Mesenchymal stem cell (in vitro differentiated cells and primary cell): ENCODE measurements at regions not wholly inside any gene's neighbourhood (a gene's known extent, or its start where the extent isn't known, plus 50 kb on each side); places are given as distances from the start of the nearest gene placed in this dataset.
"Not testable (repeated sequence)": the region's sequence is repeated elsewhere in the genome, so short reads cannot be mapped to it uniquely, and the experiment has no call there.

Experiments used
- DNase-seq: peaks from one replicate; pipeline ENCODE4 v3.0.0-alpha.2; 2013
- H2AFZ ChIP-seq: one replicate; pipeline ENCODE4 v1.6.1; 2013; ENCODE audit warnings: low read depth, mild to moderate bottlenecking, control low read depth, inconsistent platforms, low read length, moderate library complexity
- H2AK5ac ChIP-seq: 2 replicates; pipeline ENCODE4 v1.6.1; 2013; ENCODE audit warnings: low read length, moderate library complexity, mild to moderate bottlenecking, inconsistent platforms; ENCODE audit not compliant: severe bottlenecking
- H2BK120ac ChIP-seq: one replicate; pipeline ENCODE4 v1.6.1; 2013; ENCODE audit warnings: low read depth, mild to moderate bottlenecking, inconsistent platforms, low read length, moderate library complexity
- H2BK12ac ChIP-seq, 2 experiments: one replicate each; pipeline ENCODE4 v1.6.1; 2013; ENCODE audit warnings: inconsistent platforms in 2 of 2, low read length in 2 of 2, mild to moderate bottlenecking in 2 of 2, moderate library complexity in 2 of 2, control low read depth in 1 of 2
- H2BK15ac ChIP-seq: one replicate; pipeline ENCODE4 v1.6.1; 2013; ENCODE audit warnings: mild to moderate bottlenecking, low read depth, inconsistent platforms; ENCODE audit not compliant: poor library complexity, severe bottlenecking
- H2BK5ac ChIP-seq: 2 replicates; pipeline ENCODE4 v1.6.1; 2013; ENCODE audit warnings: low read depth, mild to moderate bottlenecking, low read length, control low read depth, inconsistent platforms; ENCODE audit not compliant: poor library complexity, severe bottlenecking
- H3K14ac ChIP-seq, 2 experiments: one replicate each; pipeline ENCODE4 v1.6.1; 2013; ENCODE audit warnings: inconsistent platforms in 2 of 2, low read length in 2 of 2, control low read depth in 1 of 2, mild to moderate bottlenecking in 1 of 2, moderate library complexity in 1 of 2
- H3K18ac ChIP-seq, 2 experiments: one replicate each; pipeline ENCODE4 v1.6.1; 2013; ENCODE audit warnings: inconsistent platforms in 2 of 2, low read length in 2 of 2, control low read depth in 1 of 2, low read depth in 1 of 2, mild to moderate bottlenecking in 1 of 2
- H3K23ac ChIP-seq, 2 experiments: one replicate each; pipeline ENCODE4 v1.6.1; 2013; ENCODE audit warnings: inconsistent platforms in 2 of 2, low read length in 2 of 2, mild to moderate bottlenecking in 2 of 2, moderate library complexity in 2 of 2, control low read depth in 1 of 2
- H3K27ac ChIP-seq: 2 replicates; pipeline ENCODE4 v1.5.1; 2013; ENCODE audit warnings: mild to moderate bottlenecking, moderate library complexity, low read length, control low read depth, inconsistent platforms; ENCODE audit not compliant: poor library complexity, severe bottlenecking
- H3K27me3 ChIP-seq, 2 experiments: 2 replicates each; pipeline versions ENCODE4 v1.6.1 to v1.7.0; 2013; ENCODE audit warnings: low read length in 2 of 2, mild to moderate bottlenecking in 2 of 2, moderate library complexity in 2 of 2, control low read depth in 1 of 2, inconsistent platforms in 1 of 2; ENCODE audit not compliant: control insufficient read depth in 1 of 2, insufficient read depth in 1 of 2
- H3K36me3 ChIP-seq, 2 experiments: 2 replicates each; pipeline versions ENCODE4 v1.6.1 to v1.7.0; 2013; ENCODE audit warnings: low read length in 2 of 2, control low read depth in 1 of 2, inconsistent platforms in 1 of 2, low read depth in 1 of 2, mild to moderate bottlenecking in 1 of 2; ENCODE audit not compliant: insufficient read depth in 2 of 2, control insufficient read depth in 1 of 2
- H3K4ac ChIP-seq, 2 experiments: one replicate each; pipeline ENCODE4 v1.6.1; 2013; ENCODE audit warnings: inconsistent platforms in 2 of 2, low read length in 2 of 2, mild to moderate bottlenecking in 2 of 2, moderate library complexity in 2 of 2, control low read depth in 1 of 2, low read depth in 1 of 2
- H3K4me1 ChIP-seq: 2 replicates; pipeline ENCODE4 v1.6.1; 2013; ENCODE audit warnings: low read depth, low read length, control low read depth; ENCODE audit not compliant: control insufficient read depth, insufficient read depth
- H3K4me2 ChIP-seq: 2 replicates; pipeline ENCODE4 v1.6.1; 2013; ENCODE audit warnings: low read length, mild to moderate bottlenecking, inconsistent platforms; ENCODE audit not compliant: poor library complexity, severe bottlenecking
- H3K4me3 ChIP-seq, 2 experiments: 2 replicates each; pipeline versions ENCODE4 v1.5.1 to v1.7.0; 2013; ENCODE audit warnings: low read length in 2 of 2, mild to moderate bottlenecking in 2 of 2, control low read depth in 1 of 2, low read depth in 1 of 2; ENCODE audit not compliant: insufficient read depth in 1 of 2
- H3K79me1 ChIP-seq: replicated peaks from 2 replicates; pipeline ENCODE4 v1.6.1; 2013; ENCODE audit warnings: mild to moderate bottlenecking, control low read depth, low read length, inconsistent platforms; ENCODE audit not compliant: poor library complexity, severe bottlenecking
- H3K9ac ChIP-seq: 2 replicates; pipeline ENCODE4 v1.7.0; 2013; ENCODE audit warnings: mild to moderate bottlenecking, low read length, moderate library complexity
- H3K9me3 ChIP-seq: 2 replicates; pipeline ENCODE4 v1.7.0; 2013; ENCODE audit warnings: mild to moderate bottlenecking, low read length; ENCODE audit not compliant: control insufficient read depth
- H4K8ac ChIP-seq: one replicate; pipeline ENCODE4 v1.6.1; 2013; ENCODE audit warnings: inconsistent platforms, mild to moderate bottlenecking, low read length, moderate library complexity
- H4K91ac ChIP-seq: one replicate; pipeline ENCODE4 v1.6.1; 2013; ENCODE audit warnings: mild to moderate bottlenecking, low read length, inconsistent platforms
- WGBS: methylation state at CpG from one replicate; pipeline ENCODE4 v1.1.7; 2013; ENCODE audit warnings: mixed read lengths; 5-methylcytosine and 5-hydroxymethylcytosine counted together

GRCh38 chr7:22032356-22032755 lies 86.7 kb upstream of the CDCA7L start:
- H2BK120ac ChIP-seq, DNase-seq, H2AFZ ChIP-seq, H3K36me3 ChIP-seq, H3K23ac ChIP-seq, H3K4ac ChIP-seq, H3K9ac ChIP-seq, H3K4me2 ChIP-seq, H3K9me3 ChIP-seq, H2BK15ac ChIP-seq, H3K18ac ChIP-seq, H4K8ac ChIP-seq, H3K79me1 ChIP-seq, H3K4me1 ChIP-seq, H3K4me3 ChIP-seq, H2AK5ac ChIP-seq, H3K27me3 ChIP-seq, H3K14ac ChIP-seq, H4K91ac ChIP-seq, H3K27ac ChIP-seq, H2BK12ac ChIP-seq, H2BK5ac ChIP-seq: not testable (repeated sequence)
- WGBS, result 94% methylated on average over 23 of the region's 26 CpGs

DNA sequence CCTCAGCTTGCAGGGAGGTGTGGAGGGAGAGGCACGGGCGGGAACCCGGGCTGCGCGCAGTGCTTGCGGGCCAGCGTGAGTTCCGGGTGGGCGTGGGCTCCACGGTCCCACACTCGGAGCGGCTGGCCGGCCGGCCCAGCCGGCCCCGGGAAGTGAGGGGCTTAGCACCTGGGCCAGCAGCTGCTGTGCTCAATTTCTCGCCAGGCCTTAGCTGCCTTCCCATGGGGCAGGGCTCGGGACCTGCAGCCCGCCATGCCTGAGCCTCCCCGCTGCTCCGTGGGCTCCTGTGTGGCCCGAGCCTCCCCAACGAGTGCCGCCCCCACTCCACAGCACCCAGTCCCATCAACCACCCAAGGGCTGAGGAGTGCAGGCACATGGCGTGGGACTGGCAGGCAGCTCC lies 83.0 kb upstream of the CDCA7L start:
- H3K27ac ChIP-seq, DNase-seq, H3K4me3 ChIP-seq, H3K4me1 ChIP-seq, H2BK5ac ChIP-seq, H4K8ac ChIP-seq, H3K79me1 ChIP-seq, H3K4ac ChIP-seq, H3K27me3 ChIP-seq, H3K14ac ChIP-seq, H2AFZ ChIP-seq, H2BK120ac ChIP-seq, H3K36me3 ChIP-seq, H2BK12ac ChIP-seq, H3K9me3 ChIP-seq, H3K9ac ChIP-seq, H4K91ac ChIP-seq, H3K18ac ChIP-seq, H2BK15ac ChIP-seq, H3K23ac ChIP-seq, H3K4me2 ChIP-seq, H2AK5ac ChIP-seq: not testable (repeated sequence)
- WGBS, result 94% methylated on average over 24 of the region's 25 CpGs

DNA sequence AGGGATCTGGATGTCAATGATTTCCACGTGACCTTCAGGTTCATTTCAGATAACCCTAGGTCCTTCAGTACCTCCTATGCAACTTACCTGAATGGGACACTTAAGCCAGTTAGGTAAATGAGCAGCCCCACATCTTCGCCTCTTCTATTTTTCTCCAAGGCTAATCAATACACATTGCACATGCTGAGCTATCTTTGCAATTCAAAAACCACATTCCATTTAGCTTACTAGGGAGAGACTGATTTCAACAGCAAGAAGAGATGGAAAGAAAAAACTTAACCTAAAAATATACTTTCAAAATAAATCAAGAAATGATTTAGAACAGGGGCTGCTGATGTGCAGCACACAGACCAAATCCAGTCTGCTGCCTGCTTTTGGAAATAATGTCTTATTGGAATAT lies 81.8 kb upstream of the CDCA7L start:
- H2BK120ac ChIP-seq, result no peak overlapping the region
- H2BK15ac ChIP-seq, result no peak overlapping the region
- H3K27me3 ChIP-seq, result peaks cover 0 to 3% of the 10 kb centered on the region in 2 experiments
- H4K8ac ChIP-seq, result no peak overlapping the region
- no peaks in the 10 kb centered on the region for H3K9me3 ChIP-seq
- WGBS, result 89% methylated on average over 2 of the region's 2 CpGs
- no peak overlapping the region for H2AFZ ChIP-seq
- no peak overlapping the region for H2BK5ac ChIP-seq
- H3K23ac ChIP-seq, result no peak overlapping the region
- no peak overlapping the region for H4K91ac ChIP-seq
- H3K4me1 ChIP-seq, result no peaks in the 10 kb centered on the region
- no peak overlapping the region for H2AK5ac ChIP-seq
- H3K14ac ChIP-seq, result no peak overlapping the region
- no peaks in the 10 kb centered on the region for H3K36me3 ChIP-seq
- no peak overlapping the region for H3K4me3 ChIP-seq
- no peak overlapping the region for H3K4me2 ChIP-seq
- H3K4ac ChIP-seq, result no peak overlapping the region
- no peak overlapping the region for H3K18ac ChIP-seq
- no peak overlapping the region for H3K9ac ChIP-seq
- no peak overlapping the region for H3K27ac ChIP-seq
- no peak for DNase-seq
- H2BK12ac ChIP-seq, result no peak overlapping the region
- H3K79me1 ChIP-seq, result no peaks in the 10 kb centered on the region

- Histone ChIP-seq H3K9me3 (no peaks in the 10 kb centered on the region), H2BK15ac (no peak overlapping the region), H3K4me3 (no peak overlapping the region), H3K27ac (no peak overlapping the region), H3K9ac (no peak overlapping the region), H3K4me1 (no peaks in the 10 kb centered on the region), H2BK12ac (no peak overlapping the region), H4K91ac (no peak overlapping the region), H3K27me3 (peaks cover 3 to 5% of the 10 kb centered on the region in 2 experiments), H2BK120ac (no peak overlapping the region), H2AFZ (no peak overlapping the region), H2AK5ac (no peak overlapping the region), H3K36me3 (no peaks in the 10 kb centered on the region), H3K18ac (no peak overlapping the region), H3K4me2 (no peak overlapping the region), H2BK5ac (no peak overlapping the region), H3K4ac (no peak overlapping the region), H4K8ac (no peak overlapping the region), H3K23ac (no peak overlapping the region), H3K79me1 (no peaks in the 10 kb centered on the region), H3K14ac (no peak overlapping the region)
- DNase-seq, result no peak
- WGBS, result 89% methylated on average over 7 of the region's 7 CpGs
These were observed 80.3 kb upstream of the CDCA7L start for GRCh38 chr7:22025983-22026382.
